ENCODE measurements at regions not wholly inside any gene's neighbourhood (a gene's known extent, or its start where the extent isn't known, plus 50 kb on each side); places are given as distances from the start of the nearest gene placed in this dataset.
"Not testable (repeated sequence)": the region's sequence is repeated elsewhere in the genome, so short reads cannot be mapped to it uniquely, and the experiment has no call there.

DNA sequence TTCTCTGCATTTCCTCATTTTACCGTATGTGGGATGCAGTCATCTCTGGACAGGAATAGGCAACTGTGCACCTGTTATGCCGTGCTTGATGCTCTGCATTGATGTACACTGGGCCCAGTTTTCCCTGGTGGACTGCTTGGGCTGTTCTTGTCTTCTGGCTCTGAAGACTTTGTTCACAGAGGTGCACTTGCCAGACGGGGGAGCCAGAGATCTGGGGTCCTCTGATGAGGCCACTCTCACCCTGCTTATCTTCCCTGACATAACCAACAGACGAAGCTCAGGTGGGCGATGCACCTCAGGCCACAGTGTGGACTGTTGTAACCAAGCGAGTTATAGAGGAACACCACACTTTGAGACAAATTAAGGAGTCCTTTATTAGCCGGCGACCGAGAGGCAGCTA lies 1864.6 kb upstream of the DEFB115 start:
- not testable (repeated sequence) for TF ChIP-seq EZH2phosphoT487 (IDR thresholded peaks at IDR 0.05; ENCODE audit: unreplicated experiment); POLR2AphosphoS5 (IDR thresholded peaks at IDR 0.05; ENCODE audit: low read depth); EZH2 (IDR thresholded peaks at IDR 0.05; ENCODE audit: low read depth, unreplicated experiment); CREB1 (CRISPR knock-in tag; IDR thresholded peaks at IDR 0.05; ENCODE audit: low read depth); JUNB (IDR thresholded peaks at IDR 0.05; ENCODE audit: unreplicated experiment); STAT1 (IDR thresholded peaks at IDR 0.05; ENCODE audit: unreplicated experiment); ZNF331 (CRISPR knock-in tag; IDR thresholded peaks at IDR 0.05; ENCODE audit: low read depth); ZNF114 (CRISPR knock-in tag; IDR thresholded peaks at IDR 0.05); NANOG (IDR thresholded peaks at IDR 0.05; ENCODE audit: borderline replicate concordance)
- TF ChIP-seq, protein P1, sequence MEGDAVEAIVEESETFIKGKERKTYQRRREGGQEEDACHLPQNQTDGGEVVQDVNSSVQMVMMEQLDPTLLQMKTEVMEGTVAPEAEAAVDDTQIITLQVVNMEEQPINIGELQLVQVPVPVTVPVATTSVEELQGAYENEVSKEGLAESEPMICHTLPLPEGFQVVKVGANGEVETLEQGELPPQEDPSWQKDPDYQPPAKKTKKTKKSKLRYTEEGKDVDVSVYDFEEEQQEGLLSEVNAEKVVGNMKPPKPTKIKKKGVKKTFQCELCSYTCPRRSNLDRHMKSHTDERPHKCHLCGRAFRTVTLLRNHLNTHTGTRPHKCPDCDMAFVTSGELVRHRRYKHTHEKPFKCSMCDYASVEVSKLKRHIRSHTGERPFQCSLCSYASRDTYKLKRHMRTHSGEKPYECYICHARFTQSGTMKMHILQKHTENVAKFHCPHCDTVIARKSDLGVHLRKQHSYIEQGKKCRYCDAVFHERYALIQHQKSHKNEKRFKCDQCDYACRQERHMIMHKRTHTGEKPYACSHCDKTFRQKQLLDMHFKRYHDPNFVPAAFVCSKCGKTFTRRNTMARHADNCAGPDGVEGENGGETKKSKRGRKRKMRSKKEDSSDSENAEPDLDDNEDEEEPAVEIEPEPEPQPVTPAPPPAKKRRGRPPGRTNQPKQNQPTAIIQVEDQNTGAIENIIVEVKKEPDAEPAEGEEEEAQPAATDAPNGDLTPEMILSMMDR (conservative IDR thresholded peaks at IDR 0.05; ENCODE audit: low read depth in 2 of 2) = not testable (repeated sequence)
- TF ChIP-seq, protein P2, sequence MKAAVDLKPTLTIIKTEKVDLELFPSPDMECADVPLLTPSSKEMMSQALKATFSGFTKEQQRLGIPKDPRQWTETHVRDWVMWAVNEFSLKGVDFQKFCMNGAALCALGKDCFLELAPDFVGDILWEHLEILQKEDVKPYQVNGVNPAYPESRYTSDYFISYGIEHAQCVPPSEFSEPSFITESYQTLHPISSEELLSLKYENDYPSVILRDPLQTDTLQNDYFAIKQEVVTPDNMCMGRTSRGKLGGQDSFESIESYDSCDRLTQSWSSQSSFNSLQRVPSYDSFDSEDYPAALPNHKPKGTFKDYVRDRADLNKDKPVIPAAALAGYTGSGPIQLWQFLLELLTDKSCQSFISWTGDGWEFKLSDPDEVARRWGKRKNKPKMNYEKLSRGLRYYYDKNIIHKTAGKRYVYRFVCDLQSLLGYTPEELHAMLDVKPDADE (IDR thresholded peaks at IDR 0.05) = not testable (repeated sequence)
- TF ChIP-seq, protein P3, sequence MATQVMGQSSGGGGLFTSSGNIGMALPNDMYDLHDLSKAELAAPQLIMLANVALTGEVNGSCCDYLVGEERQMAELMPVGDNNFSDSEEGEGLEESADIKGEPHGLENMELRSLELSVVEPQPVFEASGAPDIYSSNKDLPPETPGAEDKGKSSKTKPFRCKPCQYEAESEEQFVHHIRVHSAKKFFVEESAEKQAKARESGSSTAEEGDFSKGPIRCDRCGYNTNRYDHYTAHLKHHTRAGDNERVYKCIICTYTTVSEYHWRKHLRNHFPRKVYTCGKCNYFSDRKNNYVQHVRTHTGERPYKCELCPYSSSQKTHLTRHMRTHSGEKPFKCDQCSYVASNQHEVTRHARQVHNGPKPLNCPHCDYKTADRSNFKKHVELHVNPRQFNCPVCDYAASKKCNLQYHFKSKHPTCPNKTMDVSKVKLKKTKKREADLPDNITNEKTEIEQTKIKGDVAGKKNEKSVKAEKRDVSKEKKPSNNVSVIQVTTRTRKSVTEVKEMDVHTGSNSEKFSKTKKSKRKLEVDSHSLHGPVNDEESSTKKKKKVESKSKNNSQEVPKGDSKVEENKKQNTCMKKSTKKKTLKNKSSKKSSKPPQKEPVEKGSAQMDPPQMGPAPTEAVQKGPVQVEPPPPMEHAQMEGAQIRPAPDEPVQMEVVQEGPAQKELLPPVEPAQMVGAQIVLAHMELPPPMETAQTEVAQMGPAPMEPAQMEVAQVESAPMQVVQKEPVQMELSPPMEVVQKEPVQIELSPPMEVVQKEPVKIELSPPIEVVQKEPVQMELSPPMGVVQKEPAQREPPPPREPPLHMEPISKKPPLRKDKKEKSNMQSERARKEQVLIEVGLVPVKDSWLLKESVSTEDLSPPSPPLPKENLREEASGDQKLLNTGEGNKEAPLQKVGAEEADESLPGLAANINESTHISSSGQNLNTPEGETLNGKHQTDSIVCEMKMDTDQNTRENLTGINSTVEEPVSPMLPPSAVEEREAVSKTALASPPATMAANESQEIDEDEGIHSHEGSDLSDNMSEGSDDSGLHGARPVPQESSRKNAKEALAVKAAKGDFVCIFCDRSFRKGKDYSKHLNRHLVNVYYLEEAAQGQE (IDR thresholded peaks at IDR 0.05; ENCODE audit: unreplicated experiment) = not testable (repeated sequence)
